ENCODE measurements at regions not wholly inside any gene's neighbourhood (a gene's known extent, or its start where the extent isn't known, plus 50 kb on each side); places are given as distances from the start of the nearest gene placed in this dataset.

DNA sequence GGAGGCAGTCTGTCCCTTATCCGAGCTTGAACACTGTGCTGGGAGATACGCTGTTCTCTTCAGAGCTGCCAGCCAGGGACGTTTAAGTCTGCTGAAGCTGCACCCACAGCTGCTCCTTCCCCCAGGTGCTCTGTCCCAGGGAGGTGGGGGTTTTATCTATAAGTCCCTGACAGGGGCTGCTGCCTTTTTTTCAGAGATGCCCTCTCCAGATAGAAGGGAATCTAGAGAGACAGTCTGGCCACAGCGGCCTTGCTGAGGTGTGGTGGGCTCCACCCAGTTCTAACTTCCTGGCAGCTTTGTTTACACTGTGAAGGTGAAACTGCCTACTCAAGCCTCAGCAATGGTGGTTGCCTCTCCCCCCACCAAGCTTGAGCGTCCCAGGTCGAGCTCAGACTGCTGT lies 319.9 kb upstream of the GRM7 start:
- no peak for DNase-seq

DNA sequence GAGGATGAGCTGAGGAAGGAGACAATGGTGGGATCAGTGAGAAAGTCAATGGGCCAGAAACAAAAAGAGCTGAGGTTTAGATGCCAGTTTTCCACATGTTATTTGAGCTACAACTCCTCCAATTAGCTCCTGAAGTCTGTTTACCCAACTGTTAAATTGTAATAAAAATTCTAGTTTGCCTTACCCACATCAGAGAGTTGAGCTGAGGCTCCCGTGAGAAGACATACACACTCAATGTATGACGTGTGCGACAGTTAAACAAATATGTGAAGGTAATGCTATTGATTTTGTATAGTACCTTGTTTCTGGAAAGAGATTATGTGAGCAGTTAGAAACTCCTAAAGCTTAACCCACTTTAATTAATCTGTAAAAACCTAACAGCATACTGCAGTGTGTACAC lies 318.1 kb upstream of the GRM7 start:
- DNase-seq, result no peak

DNA sequence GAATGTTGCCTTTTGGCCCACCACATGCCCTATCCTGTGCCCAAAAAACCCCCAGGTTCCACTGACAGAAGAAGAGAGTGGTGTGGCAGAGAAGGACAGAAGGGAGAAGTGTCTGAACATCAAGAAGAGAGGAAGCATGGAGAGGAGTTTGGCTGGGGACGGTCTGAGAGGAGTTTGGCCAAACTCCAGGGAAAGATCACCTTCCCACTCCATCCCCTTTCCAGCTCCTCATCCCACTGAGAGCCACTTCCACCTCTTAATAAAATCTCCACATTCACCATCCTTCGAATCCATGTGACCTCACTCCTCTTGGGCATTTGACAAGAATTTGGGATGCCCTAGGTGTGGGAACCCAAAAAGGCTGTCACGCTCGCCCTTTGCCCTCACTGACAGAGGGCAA lies 311.6 kb upstream of the GRM7 start:
- no peak for DNase-seq

DNA sequence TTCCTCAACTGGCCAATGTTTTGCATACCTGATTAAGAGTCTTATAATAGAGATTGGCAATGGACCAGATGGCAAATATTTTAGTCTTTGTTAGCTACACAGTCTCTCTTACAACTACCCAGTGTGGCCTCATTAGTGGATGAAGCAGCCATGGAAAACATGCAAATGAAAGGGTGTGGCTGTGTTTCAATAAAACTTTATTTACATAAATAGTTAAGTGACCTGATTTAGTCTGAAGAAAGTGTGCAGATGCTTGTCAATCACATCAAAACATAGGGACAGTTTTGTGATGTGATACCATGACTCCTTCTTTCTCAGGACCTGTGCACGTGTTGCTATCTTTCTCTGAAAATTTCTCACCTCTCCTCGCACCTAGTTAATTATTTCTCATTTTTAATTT lies 309.8 kb upstream of the GRM7 start:
- no peak for DNase-seq

DNA sequence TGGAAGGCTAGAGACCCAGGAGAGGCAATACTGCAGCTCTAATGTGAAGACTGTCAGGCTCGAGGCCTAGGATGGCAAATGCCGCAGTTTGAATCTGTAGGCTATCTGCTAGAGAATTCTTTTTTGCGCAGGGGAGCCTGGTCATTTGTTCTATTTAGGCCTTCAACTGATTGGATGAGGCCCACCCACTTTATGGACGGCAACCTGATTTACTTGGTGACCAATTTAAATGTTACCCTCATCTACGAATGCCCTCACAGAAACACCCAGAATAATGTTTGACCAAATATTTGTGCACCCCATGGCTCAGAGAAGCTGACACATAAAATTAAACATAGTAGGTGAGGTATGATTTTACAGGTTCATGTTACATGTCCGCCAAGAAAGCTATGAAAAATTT lies 300.7 kb upstream of the GRM7 start:
- no peak for DNase-seq

DNA sequence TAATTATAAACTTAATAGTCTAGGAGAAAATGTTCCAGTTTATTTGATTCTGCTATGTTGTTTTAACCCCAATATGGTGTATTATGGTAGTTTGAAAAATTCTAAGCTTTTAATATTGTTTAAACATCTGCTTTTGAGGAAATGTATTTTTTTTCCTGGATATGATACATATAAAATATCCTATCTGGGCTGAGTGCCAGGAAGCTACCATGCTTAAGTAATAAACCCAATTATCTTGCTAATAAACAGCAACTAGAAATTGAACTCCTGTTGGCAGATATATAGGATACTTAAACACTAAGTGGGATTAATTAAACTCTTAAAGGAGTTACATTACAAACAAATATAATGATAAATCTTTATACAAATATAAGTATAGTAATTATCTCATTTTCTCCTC lies 293.7 kb upstream of the GRM7 start:
- DNase-seq, result no peak

DNA sequence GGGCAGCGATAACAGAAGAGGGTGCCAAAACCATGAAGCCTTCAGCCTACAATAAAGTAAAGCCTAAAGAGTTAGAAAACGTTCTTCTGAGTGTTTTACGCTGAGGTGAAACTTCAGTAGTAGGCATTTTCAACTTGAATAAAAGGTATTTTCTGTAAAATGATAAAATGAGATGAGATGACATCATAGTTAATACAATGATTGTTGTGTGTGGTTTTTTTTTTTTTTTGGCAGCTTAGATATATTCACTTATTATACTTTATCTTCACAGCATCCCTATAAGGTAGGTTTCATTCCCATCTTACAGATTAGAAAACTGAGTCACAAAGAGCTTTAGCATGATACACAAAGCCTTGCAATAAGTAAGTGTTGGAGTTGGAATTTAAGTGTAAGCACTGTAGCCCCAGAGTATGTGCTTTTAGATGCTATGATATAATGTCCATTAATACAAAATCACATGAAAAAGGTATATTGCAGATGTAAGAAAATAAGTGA lies 291.9 kb upstream of the GRM7 start:
- DNase-seq, result no peak

DNA sequence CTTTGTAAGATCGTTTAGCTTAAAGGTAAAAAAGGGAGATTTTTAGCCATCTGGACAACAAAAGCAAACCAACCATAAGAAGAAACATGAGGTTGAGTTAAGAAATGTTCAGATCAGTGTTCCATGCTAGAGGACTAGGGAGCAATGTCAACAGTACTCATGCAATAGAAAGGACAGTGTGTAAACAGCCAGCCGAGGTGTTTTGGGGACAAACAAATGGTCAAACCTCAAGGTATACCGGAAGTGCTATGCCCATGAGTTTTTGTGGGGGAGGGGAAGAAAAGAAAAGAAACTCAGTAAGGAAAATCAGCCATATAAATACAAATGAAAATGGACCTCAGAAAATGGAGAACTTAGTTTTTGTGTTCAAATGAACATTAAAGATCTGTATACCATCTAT lies 289.5 kb upstream of the GRM7 start:
- DNase-seq, result no peak

DNA sequence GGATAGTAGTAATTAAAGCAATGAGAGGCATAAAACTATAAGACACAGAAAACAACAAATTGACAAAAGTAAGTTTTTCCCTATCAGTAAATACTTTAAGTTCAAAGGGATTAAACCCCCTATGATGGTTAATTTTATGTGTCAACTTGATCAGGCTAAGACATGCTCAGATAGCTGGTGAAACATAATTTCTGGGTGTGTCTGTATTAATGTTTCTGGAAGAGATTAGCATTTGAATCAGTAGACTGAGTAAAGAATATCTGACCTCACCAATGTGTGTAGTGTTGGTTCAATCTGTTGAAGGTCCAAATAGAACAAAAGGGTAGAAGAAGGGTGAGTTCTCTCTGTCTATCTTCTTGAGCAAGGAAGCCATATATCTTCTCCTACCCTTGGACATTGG lies 283.3 kb upstream of the GRM7 start:
- no peak for DNase-seq

DNA sequence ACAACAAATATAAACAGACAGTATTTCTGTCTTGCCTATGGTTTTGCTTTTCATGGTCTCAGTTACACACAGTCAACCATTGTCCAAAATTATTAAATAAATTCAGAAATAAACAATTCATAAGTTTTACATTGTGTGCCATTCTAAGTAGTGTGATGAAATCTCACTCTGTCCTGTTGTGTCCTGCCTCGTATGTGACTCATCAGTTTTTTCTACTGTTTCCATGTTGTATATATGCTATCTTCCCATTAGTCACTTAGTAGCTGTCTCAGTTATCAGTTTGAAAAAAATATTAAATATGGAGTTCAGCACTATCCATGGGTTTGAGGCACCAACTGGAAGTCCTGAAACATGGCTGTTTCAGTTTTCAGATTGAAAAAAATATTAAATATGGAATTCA lies 282.4 kb upstream of the GRM7 start:
- no peak for DNase-seq

DNA sequence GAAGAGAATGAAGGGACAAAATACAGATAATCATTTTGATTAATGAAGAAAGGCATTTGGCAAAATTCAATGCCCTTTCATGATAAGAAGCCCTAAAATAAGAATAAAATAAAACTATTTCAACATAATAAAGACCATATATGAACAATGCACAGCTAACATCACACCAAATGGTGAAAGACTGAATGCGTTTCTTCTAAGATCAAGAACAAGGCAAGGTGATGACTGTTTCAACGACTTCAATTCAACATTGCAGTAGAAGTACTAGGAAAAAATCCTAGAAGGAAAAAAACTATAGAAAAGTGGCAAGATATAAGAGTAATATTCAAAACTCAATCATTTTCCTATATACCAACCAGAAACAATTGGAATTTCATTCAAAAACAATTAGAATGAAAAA lies 280.1 kb upstream of the GRM7 start:
- no peak for DNase-seq

DNA sequence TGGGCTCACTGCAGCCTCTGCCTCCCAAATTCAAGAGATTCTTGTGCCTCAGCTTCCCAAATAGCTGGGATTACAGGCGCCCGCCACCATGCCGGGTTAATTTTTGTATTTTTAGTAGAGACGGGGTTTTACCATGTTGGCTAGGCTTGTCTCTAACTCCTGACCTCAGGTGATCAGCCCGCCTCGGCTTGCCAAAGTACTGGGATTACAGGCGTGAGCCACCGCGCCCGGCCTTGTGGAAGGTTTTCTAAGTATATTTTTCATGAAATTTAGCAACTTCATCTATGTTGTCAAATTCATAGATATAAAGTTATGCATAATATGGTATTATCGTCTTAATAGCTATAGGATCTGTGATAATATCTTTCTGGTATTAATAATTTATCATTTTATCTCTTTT lies 275.6 kb upstream of the GRM7 start:
- no peak for DNase-seq

DNA sequence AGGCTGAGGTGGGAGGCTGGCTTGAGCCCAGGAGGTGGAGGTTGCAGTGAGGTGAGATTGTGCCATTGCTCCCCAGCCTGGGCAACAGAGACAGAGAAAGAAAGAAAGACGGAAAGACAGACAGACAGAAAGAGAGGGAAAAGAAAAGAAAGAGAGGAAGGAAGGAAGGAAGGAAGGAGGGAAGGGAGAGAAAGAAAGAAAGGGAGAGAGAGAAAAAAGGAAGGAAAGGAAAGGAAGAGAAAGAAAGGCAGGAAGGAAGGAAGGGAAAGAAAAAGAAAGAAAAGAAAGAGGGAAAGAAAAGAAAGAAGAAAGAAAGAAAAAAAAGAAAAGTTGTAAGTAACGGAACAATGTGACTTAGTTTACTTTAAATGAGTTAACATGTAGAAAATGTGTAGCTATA lies 260.7 kb upstream of the GRM7 start:
- no peak for DNase-seq

DNA sequence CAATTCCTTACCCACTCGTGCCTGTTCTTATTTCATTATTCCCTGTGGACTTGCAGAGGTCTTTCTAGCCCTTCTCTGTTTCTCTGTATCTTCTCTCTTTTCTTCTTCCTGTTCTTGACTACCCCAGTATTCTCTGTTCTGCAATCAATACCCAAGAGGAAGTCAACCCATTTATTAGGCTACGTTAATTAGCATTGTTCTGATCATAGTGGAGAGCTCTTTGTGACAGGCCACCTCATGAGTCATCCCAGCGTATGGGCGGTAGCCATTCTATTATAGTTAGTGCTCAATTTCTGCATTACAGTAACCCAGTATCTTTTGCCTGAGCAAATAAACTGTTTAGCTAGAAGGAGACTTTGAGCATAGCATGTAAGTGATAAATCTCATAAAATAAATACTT lies 259.5 kb upstream of the GRM7 start:
- DNase-seq, result no peak

DNA sequence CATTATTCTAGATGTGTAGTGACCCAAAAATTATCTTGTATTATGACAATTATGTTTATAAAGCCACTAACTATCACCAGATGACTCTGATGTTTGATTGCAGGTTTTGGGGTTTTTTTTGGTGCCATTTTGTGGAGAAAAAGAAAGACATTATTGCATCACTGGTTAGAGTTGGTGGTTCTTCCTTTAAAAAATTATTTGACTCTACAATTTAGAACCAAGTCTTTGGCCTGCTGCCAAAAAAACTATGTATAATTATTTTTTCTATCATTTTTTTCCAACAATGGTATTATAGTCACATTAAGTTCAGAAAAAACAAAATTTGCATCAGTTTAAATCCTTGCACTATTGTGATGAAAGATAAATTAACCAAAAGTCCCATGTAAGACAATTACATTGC lies 258.6 kb upstream of the GRM7 start:
- DNase-seq, result no peak

DNA sequence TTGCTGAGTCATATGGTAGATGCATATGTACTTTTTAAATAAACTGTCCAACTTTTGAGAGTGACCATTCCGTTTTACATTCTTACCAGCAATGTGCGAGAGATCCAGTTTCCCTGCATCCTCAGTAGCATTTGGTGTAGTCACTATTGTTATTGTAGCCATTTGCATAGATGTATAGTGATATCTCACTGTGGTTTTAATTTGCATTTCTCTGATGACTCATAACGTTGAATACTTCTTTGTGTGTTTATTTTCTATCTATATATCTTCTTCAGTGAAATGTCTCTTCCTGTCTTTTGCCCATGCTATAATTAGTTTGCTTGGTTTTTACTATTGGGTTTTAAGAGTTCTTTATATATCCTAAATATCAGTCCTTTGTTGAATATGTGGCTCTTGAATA lies 255.7 kb upstream of the GRM7 start:
- no peak for DNase-seq

DNA sequence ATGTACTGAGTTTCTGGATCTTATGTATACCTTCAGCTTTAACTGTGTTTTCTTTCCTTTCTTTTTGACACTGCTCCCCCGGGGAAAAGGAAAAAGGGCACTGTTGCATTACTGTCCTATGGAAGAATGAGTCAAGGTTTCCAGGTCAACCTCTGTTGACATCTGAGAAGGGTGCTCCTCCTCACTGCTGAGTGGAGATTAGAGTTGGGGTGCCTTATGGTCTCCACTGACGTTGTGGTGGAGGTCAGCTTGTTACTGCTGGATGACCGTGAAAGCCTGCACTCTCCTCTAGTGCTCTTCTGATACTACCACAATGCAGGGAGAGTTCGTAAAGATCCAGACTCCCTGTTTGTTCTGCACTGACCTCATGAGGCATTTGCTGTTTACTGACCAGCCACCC lies 252.1 kb upstream of the GRM7 start:
- no peak for DNase-seq

DNA sequence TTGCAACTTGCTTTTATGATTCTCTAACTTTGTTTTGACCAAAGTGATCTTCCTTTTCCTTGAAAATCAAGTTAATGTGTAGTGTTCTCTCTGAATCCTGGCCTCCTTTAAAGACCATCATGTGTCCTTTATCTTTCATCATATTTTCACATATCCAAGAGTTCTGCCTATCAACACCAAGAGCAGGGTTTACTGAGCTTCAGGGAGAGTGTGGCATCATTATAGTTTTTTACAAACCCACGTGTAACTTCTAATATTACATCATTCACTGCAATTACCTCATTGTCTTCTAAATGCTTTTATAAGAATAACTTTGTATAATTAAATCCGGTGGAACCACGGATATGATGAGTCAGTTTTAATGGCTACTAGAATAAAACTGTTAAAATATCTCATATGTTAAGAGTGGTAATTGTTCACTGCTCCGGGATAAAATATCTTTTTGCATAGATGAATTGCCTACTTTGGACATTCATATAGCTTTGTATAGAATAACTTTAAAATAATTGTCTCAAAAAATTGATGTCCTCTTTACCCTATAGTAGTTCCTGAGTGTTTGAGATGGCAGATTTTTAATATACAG lies 248.8 kb upstream of the GRM7 start:
- DNase-seq, result no peak

DNA sequence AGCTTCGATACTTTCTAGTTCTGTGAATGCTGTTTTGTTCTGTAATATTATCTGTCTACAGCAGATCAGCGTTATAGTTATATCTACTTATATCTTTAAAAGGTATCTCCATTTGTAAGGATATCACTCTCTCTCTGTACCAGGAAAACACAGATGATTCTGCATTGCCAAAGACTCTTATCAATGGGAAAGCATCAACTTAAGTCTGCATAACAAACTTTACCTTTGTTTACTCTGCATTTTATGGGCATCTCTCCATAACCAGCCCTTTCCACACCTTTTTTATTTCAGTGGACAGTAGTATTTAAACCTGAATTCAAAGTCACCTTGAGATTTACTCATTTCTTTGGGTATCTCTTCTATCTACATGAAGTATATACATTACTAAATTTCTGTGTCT lies 238.7 kb upstream of the GRM7 start:
- no peak for DNase-seq

DNA sequence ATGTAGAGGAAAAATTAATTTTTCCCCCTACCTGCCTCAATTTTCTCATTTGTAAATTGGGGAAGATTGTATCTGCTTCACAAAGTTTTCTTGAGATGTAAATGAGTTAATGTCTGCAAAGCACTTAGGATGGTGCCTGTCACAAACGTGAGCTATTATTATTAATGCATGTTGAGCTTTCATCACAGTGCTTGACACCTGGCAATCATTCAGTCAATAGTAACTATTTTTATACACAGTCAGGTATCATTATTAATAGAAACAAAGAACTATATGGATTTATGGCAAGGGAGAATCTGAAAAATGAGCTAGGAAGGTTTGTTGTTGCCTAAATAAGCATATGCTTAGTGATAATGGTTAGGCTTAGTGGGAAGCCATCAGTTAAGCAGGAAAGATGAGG lies 238.2 kb upstream of the GRM7 start:
- DNase-seq, result no peak

DNA sequence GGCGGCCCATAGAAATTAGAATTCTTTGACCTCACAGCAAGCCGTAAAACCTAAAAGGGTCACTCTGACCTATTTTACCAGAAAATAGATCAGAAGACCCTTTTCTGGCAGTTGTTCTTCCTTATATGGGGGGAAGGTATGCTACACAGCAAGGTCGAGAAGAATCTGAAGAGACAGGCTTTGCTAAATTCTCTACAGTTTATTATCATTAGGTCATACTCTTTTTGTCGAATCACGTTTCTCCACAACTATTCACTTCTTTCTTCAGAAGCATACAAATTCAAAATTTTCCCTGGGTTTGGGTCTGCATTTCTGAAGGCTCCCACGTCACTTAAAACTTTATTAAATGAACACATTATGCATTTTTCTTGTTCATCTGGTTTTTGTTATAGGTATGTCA lies 229.5 kb upstream of the GRM7 start:
- DNase-seq, result no peak

DNA sequence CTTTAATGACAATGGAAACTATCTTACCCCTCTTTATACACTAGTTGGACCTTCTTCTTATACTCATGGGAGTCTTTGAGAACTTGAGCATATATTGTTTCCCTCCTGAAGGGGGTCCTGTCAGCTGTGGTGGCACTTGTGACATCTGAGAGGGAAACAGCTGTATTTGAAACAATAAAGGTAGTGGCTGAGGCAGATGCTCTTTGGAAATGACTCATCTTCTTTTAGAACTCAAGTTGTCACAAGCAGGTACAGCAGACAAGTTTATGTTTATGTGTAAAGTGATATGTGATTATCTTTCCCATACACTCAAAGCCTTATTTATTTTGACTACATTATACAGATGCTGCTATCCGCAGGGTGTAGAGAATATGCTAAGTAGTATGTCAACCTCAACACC lies 220.0 kb upstream of the GRM7 start:
- no peak for DNase-seq

DNA sequence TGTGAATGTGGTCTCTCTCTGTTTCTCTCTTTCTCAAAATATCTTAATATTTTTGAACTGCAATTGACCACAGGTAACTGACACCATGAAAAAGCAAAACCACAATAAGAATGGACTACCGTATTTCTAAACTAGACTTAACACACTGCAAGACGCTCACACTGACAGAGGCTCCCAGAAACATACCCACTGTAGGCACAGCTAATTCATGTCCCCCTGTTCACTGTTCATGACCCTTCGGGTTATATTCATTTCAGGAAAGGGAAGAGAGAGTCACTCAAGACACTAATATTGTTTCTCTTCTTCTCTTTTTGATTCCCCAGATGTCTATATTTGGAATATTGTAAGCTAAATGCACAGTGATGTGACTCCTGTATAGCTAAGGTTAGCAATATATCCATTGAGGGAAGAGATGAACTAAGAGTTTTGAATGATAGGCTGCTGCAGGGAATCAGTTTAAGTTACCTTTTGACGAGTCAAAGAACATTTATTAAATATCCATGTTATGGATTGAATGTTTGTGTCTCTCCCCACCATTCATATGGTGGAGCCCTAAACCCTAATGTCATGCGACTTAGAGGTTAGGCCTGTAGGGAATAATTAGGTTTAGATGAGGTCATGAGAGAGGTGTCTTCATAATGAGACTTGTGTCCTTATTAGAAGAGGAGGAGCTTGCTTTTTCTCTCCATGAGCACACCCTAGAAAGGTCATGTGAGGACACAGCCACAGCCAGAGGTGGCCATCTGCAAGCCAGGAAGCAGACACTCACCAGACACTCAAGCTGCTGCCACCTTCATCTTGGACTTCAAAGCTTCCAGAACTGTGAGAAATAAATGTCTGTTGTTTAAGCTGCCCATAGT lies 216.6 kb upstream of the GRM7 start:
- no peak for DNase-seq

DNA sequence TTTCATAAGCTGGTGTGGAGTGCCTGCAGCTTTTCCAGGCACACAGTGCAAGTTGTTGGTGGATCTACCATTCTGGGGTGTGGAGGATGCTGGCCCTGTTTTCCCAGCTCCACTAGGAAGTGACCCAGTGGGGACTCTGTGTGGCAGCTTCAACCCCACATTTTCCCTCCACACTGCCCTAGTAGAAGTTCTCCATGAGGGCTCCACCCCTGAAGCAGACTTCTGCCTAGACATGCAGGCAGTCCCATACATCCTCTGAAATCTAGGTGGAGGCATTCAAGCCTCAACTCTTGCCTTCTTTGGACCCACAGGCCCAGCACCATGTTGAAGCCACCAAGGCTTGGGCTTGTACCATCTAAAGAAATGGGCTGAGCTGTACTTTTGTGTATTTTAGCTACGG lies 206.2 kb upstream of the GRM7 start:
- DNase-seq, result no peak

DNA sequence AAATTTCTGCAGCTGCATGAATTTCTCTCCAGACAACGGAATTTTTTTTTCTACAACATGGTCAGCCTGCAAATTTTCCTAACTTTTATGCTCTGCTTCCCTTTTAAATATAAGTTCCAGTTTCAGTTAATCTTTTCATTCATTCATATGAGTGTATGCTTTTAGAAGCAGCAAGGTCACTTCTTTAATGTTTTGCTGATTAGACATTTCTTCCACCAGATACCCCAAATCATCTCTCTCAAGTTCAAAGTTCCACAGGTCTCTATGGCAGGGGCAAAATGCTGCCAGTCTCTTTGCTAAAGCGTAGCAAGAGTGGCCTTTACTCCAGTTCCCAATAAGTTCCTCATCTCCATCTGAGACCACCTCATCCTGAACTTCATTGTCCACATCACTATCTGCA lies 205.6 kb upstream of the GRM7 start:
- DNase-seq, result no peak
